ENCODE measurements at regions not wholly inside any gene's neighbourhood (a gene's known extent, or its start where the extent isn't known, plus 50 kb on each side); places are given as distances from the start of the nearest gene placed in this dataset.

GRCh38 chrX:121120690-121121605, 73.5 kb downstream of the GLUD2 start:
- Mint-ChIP-seq H3K27me3 (ENCODE audit: low read depth in 3 of 3) (no peaks in the 10 kb centered on the region), H3K4me1 (no peaks in the 10 kb centered on the region), H3K9me3 (peaks cover 0 to 13% (median 0%) of the 10 kb centered on the region in 7 donors), H3K36me3 (no peaks in the 10 kb centered on the region), H3K27ac (no peak overlapping the region), H3K4me3 (no peak overlapping the region)
- Histone ChIP-seq H3K4me3 (replicated peaks in 1 of 3; ENCODE audit: low read depth in 2 of 3, low read length in 3 of 3) (no peak overlapping the region), H3K9ac (ENCODE audit: insufficient read depth, low read length, poor library complexity, severe bottlenecking) (no peak overlapping the region), H3K4me1 (ENCODE audit: control insufficient read depth in 1 of 2, insufficient read depth in 2 of 2, low read length in 2 of 2) (no peaks in the 10 kb centered on the region), H3K9me3 (replicated peaks in 1 of 2; ENCODE audit: control insufficient read depth in 1 of 2, insufficient read depth in 1 of 2, low read length in 2 of 2) (no peaks in the 10 kb centered on the region), H3K79me2 (ENCODE audit: insufficient read depth, low read length) (no peaks in the 10 kb centered on the region), H3K36me3 (replicated peaks in 1 of 2; ENCODE audit: control insufficient read depth in 1 of 2, insufficient read depth in 2 of 2, low read length in 2 of 2) (no peaks in the 10 kb centered on the region), H3K27me3 (ENCODE audit: control insufficient read depth in 2 of 2, insufficient read depth in 2 of 2, low read length in 2 of 2) (no peaks in the 10 kb centered on the region), H3K4me2 (replicated peaks; ENCODE audit: extremely low read depth, low read length, poor library complexity, severe bottlenecking) (no peak overlapping the region), H2AFZ (ENCODE audit: insufficient read depth, low read depth, low read length, poor library complexity, severe bottlenecking) (no peak overlapping the region), H4K20me1 (ENCODE audit: insufficient read depth, low read length) (no peaks in the 10 kb centered on the region), H3K27ac (ENCODE audit: low read depth in 1 of 2, low read length in 2 of 2) (no peak overlapping the region)
- no peak for DNase-seq
- no peak for TF ChIP-seq CTCF (IDR thresholded peaks at IDR 0.05)
- intact Hi-C loops (cut with micrococcal nuclease) = no loop called here
- WGBS (ENCODE audit: insufficient coverage) = 80% methylated on average over 1 of the region's 4 CpGs

- no peaks in the 10 kb centered on the region for H3K79me2 ChIP-seq (ENCODE audit: insufficient read depth, low read length)
These were observed 74.9 kb downstream of the GLUD2 start for GRCh38 chrX:121122332-121122731.

More at GRCh38 chrX:121122332-121122731, 74.9 kb downstream of the GLUD2 start:
- WGBS (ENCODE audit: insufficient coverage) = 90% methylated on average over 2 of the region's 3 CpGs
- Mint-ChIP-seq H3K9me3 (peaks cover 0 to 13% (median 0%) of the 10 kb centered on the region in 7 donors), H3K4me3 (no peak overlapping the region), H3K27me3 (ENCODE audit: low read depth in 3 of 3) (peaks cover 0 to 2% (median 0%) of the 10 kb centered on the region in 3 donors), H3K36me3 (no peaks in the 10 kb centered on the region), H3K27ac (no peak overlapping the region), H3K4me1 (no peaks in the 10 kb centered on the region)
- Histone ChIP-seq H3K4me3 (replicated peaks in 1 of 3; ENCODE audit: low read depth in 2 of 3, low read length in 3 of 3) (no peak overlapping the region), H3K36me3 (replicated peaks in 1 of 2; ENCODE audit: control insufficient read depth in 1 of 2, insufficient read depth in 2 of 2, low read length in 2 of 2) (no peaks in the 10 kb centered on the region), H3K27me3 (ENCODE audit: control insufficient read depth in 2 of 2, insufficient read depth in 2 of 2, low read length in 2 of 2) (no peaks in the 10 kb centered on the region), H3K4me2 (replicated peaks; ENCODE audit: extremely low read depth, low read length, poor library complexity, severe bottlenecking) (no peak overlapping the region), H3K9me3 (replicated peaks in 1 of 2; ENCODE audit: control insufficient read depth in 1 of 2, insufficient read depth in 1 of 2, low read length in 2 of 2) (no peaks in the 10 kb centered on the region), H3K27ac (ENCODE audit: low read depth in 1 of 2, low read length in 2 of 2) (no peak overlapping the region), H2AFZ (ENCODE audit: insufficient read depth, low read depth, low read length, poor library complexity, severe bottlenecking) (no peak overlapping the region), H3K4me1 (ENCODE audit: control insufficient read depth in 1 of 2, insufficient read depth in 2 of 2, low read length in 2 of 2) (no peaks in the 10 kb centered on the region), H4K20me1 (ENCODE audit: insufficient read depth, low read length) (no peaks in the 10 kb centered on the region), H3K9ac (ENCODE audit: insufficient read depth, low read length, poor library complexity, severe bottlenecking) (no peak overlapping the region)
- intact Hi-C loops (cut with micrococcal nuclease) = no loop called here
- DNase-seq = no peak
- TF ChIP-seq CTCF (IDR thresholded peaks at IDR 0.05) = no peak

Measured in CD14-positive monocyte (primary cell).